AG09319 (cell line): ENCODE measurements at regions not wholly inside any gene's neighbourhood (a gene's known extent, or its start where the extent isn't known, plus 50 kb on each side); places are given as distances from the start of the nearest gene placed in this dataset.
"Not testable (repeated sequence)": the region's sequence is repeated elsewhere in the genome, so short reads cannot be mapped to it uniquely, and the experiment has no call there.

Source experiments
- DNase-seq: peaks from one replicate; pipeline ENCODE4 v3.0.0-alpha.2; 2010; ENCODE audit warnings: low read depth; ENCODE audit errors: extremely low read depth
- TF ChIP-seq, protein P1 (sequence below): IDR thresholded peaks from 2 replicates; pipeline ENCODE4 v1.5.1; 2011; ENCODE audit warnings: low read depth, mild to moderate bottlenecking, inconsistent platforms, low read length, moderate library complexity

DNA sequence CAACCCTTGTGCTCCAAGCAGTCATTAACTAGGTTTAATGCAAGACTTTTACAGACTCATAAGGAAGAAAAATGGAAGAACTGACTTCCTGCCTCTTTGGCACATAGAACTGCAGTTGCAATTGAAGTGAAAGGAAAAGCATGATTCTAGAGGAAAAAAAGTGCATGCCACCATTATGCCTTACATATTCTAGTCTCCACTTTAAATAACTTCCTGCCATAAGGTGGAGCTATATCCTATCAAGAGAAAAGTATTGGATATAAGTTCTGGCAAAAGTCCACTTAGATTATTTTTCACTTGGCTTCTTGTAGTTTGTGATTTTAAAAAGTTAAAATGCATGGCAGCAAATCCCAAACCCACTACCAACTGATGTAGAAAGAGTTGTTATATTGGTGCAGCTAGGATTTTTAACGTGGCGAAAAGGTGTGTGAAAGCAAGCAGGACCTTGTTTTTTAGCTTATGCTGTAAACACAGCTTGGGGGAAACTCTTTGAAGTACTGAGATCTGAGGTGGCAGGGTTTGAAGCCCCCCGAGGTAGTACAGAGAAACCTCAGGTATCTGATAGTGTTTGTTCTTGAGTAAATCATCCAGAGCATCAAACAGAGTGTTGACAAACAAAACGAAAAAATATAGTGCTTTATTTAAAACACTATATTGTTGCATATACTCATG, 117.9 kb downstream of the ANXA1 start:
- TF ChIP-seq, protein P1, sequence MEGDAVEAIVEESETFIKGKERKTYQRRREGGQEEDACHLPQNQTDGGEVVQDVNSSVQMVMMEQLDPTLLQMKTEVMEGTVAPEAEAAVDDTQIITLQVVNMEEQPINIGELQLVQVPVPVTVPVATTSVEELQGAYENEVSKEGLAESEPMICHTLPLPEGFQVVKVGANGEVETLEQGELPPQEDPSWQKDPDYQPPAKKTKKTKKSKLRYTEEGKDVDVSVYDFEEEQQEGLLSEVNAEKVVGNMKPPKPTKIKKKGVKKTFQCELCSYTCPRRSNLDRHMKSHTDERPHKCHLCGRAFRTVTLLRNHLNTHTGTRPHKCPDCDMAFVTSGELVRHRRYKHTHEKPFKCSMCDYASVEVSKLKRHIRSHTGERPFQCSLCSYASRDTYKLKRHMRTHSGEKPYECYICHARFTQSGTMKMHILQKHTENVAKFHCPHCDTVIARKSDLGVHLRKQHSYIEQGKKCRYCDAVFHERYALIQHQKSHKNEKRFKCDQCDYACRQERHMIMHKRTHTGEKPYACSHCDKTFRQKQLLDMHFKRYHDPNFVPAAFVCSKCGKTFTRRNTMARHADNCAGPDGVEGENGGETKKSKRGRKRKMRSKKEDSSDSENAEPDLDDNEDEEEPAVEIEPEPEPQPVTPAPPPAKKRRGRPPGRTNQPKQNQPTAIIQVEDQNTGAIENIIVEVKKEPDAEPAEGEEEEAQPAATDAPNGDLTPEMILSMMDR: no peak; the same call in none of the 2 replicates
- DNase-seq: no peak

DNA sequence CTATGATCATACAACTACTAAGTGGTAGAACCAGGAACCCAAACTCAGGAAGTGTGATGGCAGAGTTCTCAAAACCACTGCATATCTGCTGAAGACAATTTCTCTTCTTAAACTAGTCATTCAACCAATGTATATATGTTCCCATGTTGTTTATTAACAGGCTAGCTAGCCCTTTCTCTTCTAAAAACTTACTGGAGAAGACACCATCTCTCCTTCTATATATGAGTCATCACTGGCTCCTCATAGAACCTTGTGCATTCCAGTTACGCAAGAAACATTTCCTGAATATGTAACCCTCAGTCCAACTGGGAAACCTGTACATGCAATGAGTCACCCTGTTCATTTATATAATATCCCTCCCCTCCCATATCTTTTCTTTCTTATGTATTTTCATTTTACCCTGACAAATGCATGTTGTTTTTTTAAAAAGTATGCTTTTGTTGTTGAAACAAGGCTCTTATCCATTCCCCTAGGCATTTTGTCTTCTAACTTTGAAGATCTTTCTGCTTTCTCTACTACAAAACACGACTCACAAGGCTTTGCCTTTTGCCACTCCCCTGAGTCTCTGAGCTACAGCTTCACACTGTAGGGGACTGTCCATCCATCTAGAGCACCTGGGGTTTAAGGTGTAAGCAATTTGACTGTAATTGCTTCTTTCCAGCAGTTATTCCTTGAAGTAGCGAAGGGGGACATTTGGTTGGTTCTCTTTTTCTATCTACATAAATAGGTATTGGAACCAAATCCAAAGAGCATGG, 119.5 kb downstream of the ANXA1 start:
- TF ChIP-seq, protein P1: no peak
- peak; percentile 38 for DNase-seq

DNA sequence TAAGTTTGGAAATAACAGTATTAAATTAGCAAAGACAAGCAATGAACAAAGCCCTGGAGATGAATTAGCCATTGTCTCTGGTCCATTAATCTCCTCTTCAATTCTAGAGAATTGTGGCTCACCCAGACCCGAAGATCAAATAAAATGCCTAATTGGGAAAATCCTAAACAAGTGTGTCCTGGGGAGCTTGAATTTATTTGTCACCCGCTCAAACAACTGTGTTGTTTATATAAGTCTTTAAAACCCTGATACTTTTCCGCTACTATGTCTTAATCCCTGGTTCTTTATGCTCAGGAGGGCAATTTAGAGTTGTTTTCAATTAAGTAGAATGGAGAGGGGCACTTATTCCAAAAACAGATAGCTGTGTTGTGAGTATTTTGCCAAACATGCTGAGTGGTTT, 128.4 kb downstream of the ANXA1 start:
- TF ChIP-seq, protein P1: no peak
- DNase-seq: no peak

DNA sequence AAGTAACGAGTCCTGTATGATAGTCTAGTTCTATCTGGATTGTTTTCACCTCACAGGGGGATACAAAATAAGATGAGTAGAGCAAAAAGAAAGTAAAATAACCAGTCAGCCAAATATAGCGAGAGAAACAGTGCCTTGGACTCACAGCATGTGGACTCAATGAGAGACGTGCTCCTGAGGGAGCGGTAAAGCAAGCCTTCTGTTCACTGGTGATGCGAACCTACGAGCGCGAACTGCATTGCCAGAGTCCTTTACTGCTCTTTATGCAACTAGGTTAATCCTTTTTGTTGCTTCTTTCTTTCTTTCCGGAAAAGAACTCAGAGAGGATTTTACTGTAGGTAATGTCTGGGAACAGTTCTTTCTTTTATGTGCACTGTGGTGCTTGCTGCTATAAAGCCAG, 132.7 kb downstream of the ANXA1 start:
- DNase-seq: no peak
- TF ChIP-seq, protein P1: no peak

DNA sequence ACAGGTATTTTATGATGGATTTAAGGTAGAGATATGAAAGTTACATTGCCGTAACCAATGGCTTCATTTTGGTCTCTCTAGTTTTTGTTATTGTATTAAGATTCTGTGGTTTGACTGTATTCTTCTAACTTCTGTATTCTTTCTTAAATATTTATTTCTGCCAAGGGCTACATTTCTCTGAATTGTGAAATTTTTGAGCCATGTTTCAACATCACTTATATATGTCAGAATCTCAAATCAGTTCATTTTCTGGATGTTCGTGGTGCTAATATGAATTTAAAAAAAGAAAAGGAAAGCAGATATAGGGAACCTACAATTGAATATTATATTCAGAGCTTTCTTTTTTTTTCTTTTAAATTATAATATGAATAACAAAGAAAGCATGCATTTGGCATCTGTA, 142.7 kb downstream of the ANXA1 start:
- DNase-seq: no peak
- TF ChIP-seq, protein P1: no peak

DNA sequence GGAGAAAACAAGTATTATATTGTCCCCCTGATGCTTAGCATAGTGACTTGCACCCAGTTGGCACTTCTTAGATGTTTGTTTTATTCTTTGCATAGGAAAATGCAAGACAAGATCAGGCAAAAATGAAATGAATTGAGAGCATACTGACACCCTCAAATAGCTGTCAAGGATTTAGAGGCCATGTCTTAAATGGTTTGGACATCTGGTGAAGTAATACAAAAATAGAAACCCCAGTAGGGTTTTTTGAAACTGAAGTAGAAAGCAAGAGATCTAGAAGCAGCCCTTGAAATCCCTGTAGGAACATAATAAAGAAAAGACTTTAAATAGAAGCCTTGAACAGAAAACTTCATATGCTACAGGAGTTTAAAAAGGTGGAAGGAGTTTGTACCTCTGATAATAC, 174.3 kb downstream of the ANXA1 start:
- no peak for DNase-seq
- TF ChIP-seq, protein P1: no peak

DNA sequence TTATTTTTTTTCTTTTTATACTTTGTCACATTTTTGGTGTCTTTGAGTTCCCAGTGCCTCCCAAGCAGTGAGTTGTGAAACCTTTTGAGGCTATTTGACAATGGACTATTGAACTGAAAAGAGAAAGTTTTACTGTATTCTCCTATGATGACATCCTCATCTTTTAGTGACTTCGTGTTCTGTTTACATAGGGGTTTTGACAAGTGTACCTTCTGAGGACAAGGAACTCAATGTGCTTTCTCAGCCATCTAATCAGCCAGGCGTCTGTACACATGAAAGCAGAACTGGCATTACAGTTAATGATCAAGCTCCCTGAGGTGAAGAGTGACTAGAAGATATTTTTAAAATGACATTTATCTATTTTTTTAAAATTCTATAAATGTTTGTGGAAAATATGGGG, 175.5 kb downstream of the ANXA1 start:
- DNase-seq: no peak
- TF ChIP-seq, protein P1: no peak

DNA sequence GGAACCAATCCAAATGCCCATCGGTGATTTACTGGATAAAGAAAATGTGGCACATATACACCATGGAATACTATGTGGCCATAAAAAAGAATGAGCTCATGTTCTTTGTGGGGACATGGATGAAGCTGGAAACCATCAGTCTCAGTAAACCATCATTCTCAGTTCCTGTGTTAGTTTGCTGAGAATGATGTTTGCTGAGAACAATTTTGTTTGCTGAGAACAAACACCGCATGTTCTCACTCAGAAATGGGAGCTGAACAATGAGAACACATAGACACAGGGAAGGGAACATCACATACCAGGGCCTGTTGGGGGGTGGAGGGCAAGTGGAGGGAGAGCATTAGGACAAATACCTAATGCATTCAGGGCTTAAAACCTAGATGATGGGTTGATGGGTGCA, 185.5 kb downstream of the ANXA1 start:
- DNase-seq: not testable (repeated sequence)
